MM.1S (cell line): ENCODE measurements at regions not wholly inside any gene's neighbourhood (a gene's known extent, or its start where the extent isn't known, plus 50 kb on each side); places are given as distances from the start of the nearest gene placed in this dataset.

Experiments used
- CTCF ChIP-seq: fragments of 300-600 bp; sonication (generic); IDR thresholded peaks from 2 replicates; pipeline ENCODE4 v1.5.1; 2016; ENCODE audit warnings: antibody characterized with exemption, low read length, mixed read lengths
- EZH2 ChIP-seq: fragments of 300-600 bp; sonication (generic); optimal IDR thresholded peaks from 2 replicates; pipeline ENCODE3; 2017; ENCODE audit warnings: low read depth, mild to moderate bottlenecking, antibody characterized with exemption, low read length, mixed read lengths
- EZH2phosphoT487 ChIP-seq: fragments of 300-600 bp; sonication (generic); IDR thresholded peaks from 2 replicates; pipeline ENCODE4 v1.6.1; 2018; ENCODE audit warnings: antibody characterized with exemption, low read length

- TF ChIP-seq CTCF (no peak), EZH2 (no peak), EZH2phosphoT487 (no peak)
Measured at GRCh38 chr4:186366326-186366725, 100.3 kb downstream of the F11 start.
